Hepatocyte (in vitro differentiated cells): ENCODE measurements at regions not wholly inside any gene's neighbourhood (a gene's known extent, or its start where the extent isn't known, plus 50 kb on each side); places are given as distances from the start of the nearest gene placed in this dataset.
A peak's percentile ranks its signal among the peaks of the same experiment; 100 is the strongest.

Experiments
- DNase-seq: peaks from one replicate; pipeline ENCODE4 v3.0.0-alpha.2; 2016; ENCODE audit warnings: low spot score
- H2AFZ ChIP-seq: fragments of 200-600 bp; sonication (generic); 2 replicates; pipeline ENCODE4 v1.6.0; 2016; ENCODE audit warnings: antibody characterized with exemption, mild to moderate bottlenecking
- H3K27ac ChIP-seq: fragments of 200-600 bp; sonication (generic); 2 replicates; pipeline ENCODE4 v1.5.1; 2016; ENCODE audit warnings: mild to moderate bottlenecking
- H3K27me3 ChIP-seq: fragments of 200-600 bp; sonication (generic); 2 replicates; pipeline ENCODE4 v1.6.1; 2016
- H3K36me3 ChIP-seq: fragments of 200-600 bp; sonication (generic); replicated peaks from 2 replicates; pipeline ENCODE4 v1.5.1; 2016; ENCODE audit warnings: low read depth; ENCODE audit not compliant: insufficient read depth
- H3K4me1 ChIP-seq: fragments of 200-600 bp; sonication (generic); 2 replicates; pipeline ENCODE4 v1.5.1; 2016; ENCODE audit warnings: mild to moderate bottlenecking, moderate library complexity; ENCODE audit not compliant: insufficient read depth
- H3K4me2 ChIP-seq: fragments of 200-600 bp; sonication (generic); 2 replicates; pipeline ENCODE4 v1.6.0; 2016
- H3K4me3 ChIP-seq: fragments of 200-600 bp; sonication (generic); 2 replicates; pipeline ENCODE4 v1.5.1; 2016; ENCODE audit warnings: mild to moderate bottlenecking
- H3K79me2 ChIP-seq: fragments of 200-600 bp; sonication (generic); 2 replicates; pipeline ENCODE4 v1.6.0; 2017; ENCODE audit warnings: mild to moderate bottlenecking
- H3K9me2 ChIP-seq: fragments of 200-600 bp; sonication (generic); replicated peaks from 2 replicates; pipeline ENCODE4 v1.6.0; 2017; ENCODE audit warnings: mild to moderate bottlenecking; ENCODE audit not compliant: insufficient read depth
- H3K9me3 ChIP-seq: fragments of 200-600 bp; sonication (generic); 2 replicates; pipeline ENCODE4 v1.5.1; 2016; ENCODE audit warnings: low read depth, mild to moderate bottlenecking
- H4K20me1 ChIP-seq: fragments of 200-600 bp; sonication (generic); 2 replicates; pipeline ENCODE4 v1.6.0; 2016; ENCODE audit warnings: mild to moderate bottlenecking; ENCODE audit not compliant: insufficient read depth, poor library complexity, severe bottlenecking
- CTCF ChIP-seq: fragments of 200-600 bp; sonication (generic); IDR thresholded peaks from 2 replicates; pipeline ENCODE4 v1.5.1; 2016; ENCODE audit warnings: antibody characterized with exemption, mild to moderate bottlenecking; ENCODE audit not compliant: poor library complexity
- EZH2 ChIP-seq: fragments of 200-600 bp; sonication (generic); IDR thresholded peaks from 2 replicates; pipeline ENCODE4 v1.6.1; 2016; ENCODE audit warnings: antibody characterized with exemption, mild to moderate bottlenecking, borderline replicate concordance
- EZH2phosphoT487 ChIP-seq: fragments of 200-600 bp; sonication (generic); IDR thresholded peaks from one replicate; pipeline ENCODE4 v1.6.1; 2018; ENCODE audit warnings: antibody characterized with exemption, mild to moderate bottlenecking, low read depth, moderate library complexity; ENCODE audit not compliant: unreplicated experiment, severe bottlenecking
- WGBS: methylation state at CpG from one replicate; pipeline ENCODE4 v1.1.6; 2016; ENCODE audit warnings: low lambda C conversion rate; ENCODE audit errors: missing lambda C conversion rate; 5-methylcytosine and 5-hydroxymethylcytosine counted together

- Histone ChIP-seq H3K27ac (peak overlapping the region; percentile 67), H3K9me2 (no peaks in the 10 kb centered on the region), H3K9me3 (no peaks in the 10 kb centered on the region), H3K4me1 (peaks cover 21% of the 10 kb centered on the region), H3K27me3 (no peaks in the 10 kb centered on the region), H3K79me2 (peaks cover 50% of the 10 kb centered on the region), H4K20me1 (no peaks in the 10 kb centered on the region), H3K4me3 (no peak overlapping the region), H3K4me2 (peak overlapping the region; percentile 95), H2AFZ (no peak overlapping the region), H3K36me3 (no peaks in the 10 kb centered on the region)
- peak; percentile 27 for DNase-seq
- WGBS: 32% methylated on average over 21 of the region's 21 CpGs
- TF ChIP-seq EZH2phosphoT487: no peak
These were observed 143.9 kb upstream of the UMPS start for GRCh38 chr3:124586126-124587052.

DNA sequence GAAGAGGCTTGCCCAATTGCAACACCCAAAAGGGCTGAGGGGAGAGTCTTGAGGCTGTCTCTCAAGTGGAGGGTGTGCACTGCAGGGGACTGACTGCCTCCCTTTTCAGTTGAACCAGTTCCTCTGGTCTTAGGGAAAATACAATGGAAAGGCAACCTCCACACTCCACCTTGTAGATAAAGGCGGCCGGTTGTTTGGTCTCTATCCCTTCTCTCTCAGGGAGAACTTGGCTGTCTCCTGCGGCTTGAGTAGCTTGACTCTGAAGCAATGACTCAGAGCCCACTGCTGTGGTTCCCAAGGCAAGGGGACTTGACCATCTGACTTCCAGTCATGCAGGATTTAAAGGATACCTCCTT lies 143.2 kb upstream of the UMPS start:
- peaks cover 21% of the 10 kb centered on the region for H3K4me1 ChIP-seq
- H3K4me3 ChIP-seq: no peak overlapping the region
- peak overlapping the region; percentile 67 for H3K27ac ChIP-seq
- no peaks in the 10 kb centered on the region for H3K36me3 ChIP-seq
- H3K27me3 ChIP-seq: no peaks in the 10 kb centered on the region
- H3K4me2 ChIP-seq: peak overlapping the region; percentile 95
- TF ChIP-seq CTCF: no peak
- no peak for TF ChIP-seq EZH2
- no peak for TF ChIP-seq EZH2phosphoT487
- 28% methylated on average over 3 of the region's 3 CpGs for WGBS
- no peaks in the 10 kb centered on the region for H3K9me3 ChIP-seq
- H3K9me2 ChIP-seq: no peaks in the 10 kb centered on the region
- H3K79me2 ChIP-seq: peaks cover 56% of the 10 kb centered on the region
- peak; percentile 58 for DNase-seq
- H4K20me1 ChIP-seq: no peaks in the 10 kb centered on the region
- H2AFZ ChIP-seq: no peak overlapping the region

- TF ChIP-seq EZH2phosphoT487: no peak
- TF ChIP-seq CTCF: no peak
- TF ChIP-seq EZH2: no peak
- Histone ChIP-seq H3K4me3 (no peak overlapping the region), H3K36me3 (no peaks in the 10 kb centered on the region), H3K79me2 (peaks cover 56% of the 10 kb centered on the region), H3K4me2 (no peak overlapping the region), H3K9me3 (no peaks in the 10 kb centered on the region), H3K4me1 (peaks cover 22% of the 10 kb centered on the region), H4K20me1 (no peaks in the 10 kb centered on the region), H3K27ac (no peak overlapping the region), H3K9me2 (no peaks in the 10 kb centered on the region), H2AFZ (no peak overlapping the region), H3K27me3 (no peaks in the 10 kb centered on the region)
- WGBS: 87% methylated on average over 1 of the region's 1 CpG
- no peak for DNase-seq
These were observed 142.2 kb upstream of the UMPS start for GRCh38 chr3:124588036-124588435.

- H2AFZ ChIP-seq: no peak overlapping the region
- H3K36me3 ChIP-seq: no peaks in the 10 kb centered on the region
- no peaks in the 10 kb centered on the region for H4K20me1 ChIP-seq
- 93% methylated on average over 2 of the region's 2 CpGs for WGBS
- no peaks in the 10 kb centered on the region for H3K9me3 ChIP-seq
- H3K9me2 ChIP-seq: no peaks in the 10 kb centered on the region
- TF ChIP-seq EZH2phosphoT487: no peak
- TF ChIP-seq CTCF: no peak
- H3K4me2 ChIP-seq: no peak overlapping the region
- no peak overlapping the region for H3K27ac ChIP-seq
- no peak overlapping the region for H3K4me3 ChIP-seq
- no peak for DNase-seq
- peaks cover 56% of the 10 kb centered on the region for H3K79me2 ChIP-seq
- no peaks in the 10 kb centered on the region for H3K27me3 ChIP-seq
- H3K4me1 ChIP-seq: peaks cover 30% of the 10 kb centered on the region
These were observed 141.5 kb upstream of the UMPS start for GRCh38 chr3:124588794-124589193.
